Posterior vena cava (tissue), 2 donors: ENCODE measurements at regions not wholly inside any gene's neighbourhood (a gene's known extent, or its start where the extent isn't known, plus 50 kb on each side); places are given as distances from the start of the nearest gene placed in this dataset.

Experiments
- DNase-seq: peaks from one replicate; pipeline ENCODE4 v3.0.0-alpha.2; 2020; ENCODE audit warnings: low spot score
- intact Hi-C, 2 donors: fragments of 100-400 bp; cut with DNase I; formaldehyde crosslinking; loops; one replicate each; pipeline versions ENCODE4 v1.14.1 to v1.14.2; 2022 to 2023
- donor health status: DM: yes; HTN: yes; CAD: no.
- donor health status: DM: yes; HTN: yes; CAD: no.

DNA sequence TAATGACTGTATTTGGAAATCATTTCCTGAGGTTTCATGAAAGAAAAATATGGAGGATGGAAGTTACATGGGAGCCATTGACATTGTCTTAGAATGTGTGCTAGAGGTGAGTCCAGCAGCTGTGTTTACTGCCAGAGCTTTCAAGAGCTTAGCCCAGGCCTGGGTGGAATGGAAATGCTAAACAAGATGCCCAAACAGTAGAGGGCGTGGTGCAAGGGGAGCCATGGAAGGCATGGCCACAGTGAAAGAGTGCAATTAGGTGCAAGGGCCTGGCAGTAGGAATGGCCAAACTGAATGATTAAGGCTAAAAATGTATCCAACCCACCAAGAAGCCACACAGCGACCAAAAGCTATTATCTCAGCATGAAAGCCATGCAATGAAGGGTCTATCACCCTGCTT, 257.7 kb upstream of the NR2F2 start:
- intact Hi-C loops = no loop called here
- no peak for DNase-seq

DNA sequence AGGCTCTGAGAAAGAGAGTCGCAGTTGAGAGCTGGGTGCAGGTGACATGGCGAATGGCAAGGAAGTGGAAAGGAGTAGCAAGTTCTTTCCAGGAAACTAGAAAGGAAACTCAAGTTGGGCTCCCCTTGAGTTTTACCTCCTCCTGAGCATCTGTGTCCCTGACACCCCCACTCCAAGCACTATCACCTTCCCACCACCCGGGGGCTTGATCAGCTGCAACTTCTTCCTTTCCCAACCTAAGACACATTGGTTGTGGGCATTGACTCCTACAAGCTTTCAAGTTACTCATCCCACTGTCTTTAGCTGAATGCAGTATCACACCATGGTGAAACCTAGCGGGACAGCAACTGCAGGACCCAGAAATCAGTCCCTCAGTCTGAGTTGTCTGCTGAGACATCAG, 256.6 kb upstream of the NR2F2 start:
- no peak for DNase-seq
- intact Hi-C loops = no loop called here

DNA sequence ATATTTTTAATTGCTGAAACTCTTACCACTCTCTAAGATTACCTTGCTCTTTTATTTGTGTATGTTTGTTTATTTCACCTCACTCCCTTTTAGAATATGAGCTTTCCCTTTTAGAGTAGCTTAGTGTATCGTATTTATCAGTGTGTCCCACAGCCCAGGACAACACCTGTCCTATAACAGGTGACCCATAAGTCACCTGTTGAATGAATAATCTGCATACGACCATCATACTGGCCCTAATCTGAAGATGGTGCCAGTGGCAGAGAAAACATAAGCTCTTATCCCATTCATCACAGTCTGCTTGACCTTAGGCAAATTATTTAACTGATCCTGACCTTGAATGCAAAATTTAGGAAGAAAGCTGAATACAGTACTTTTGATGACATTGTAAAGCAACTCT, 254.6 kb upstream of the NR2F2 start:
- intact Hi-C loops = no loop called here
- no peak for DNase-seq

DNA sequence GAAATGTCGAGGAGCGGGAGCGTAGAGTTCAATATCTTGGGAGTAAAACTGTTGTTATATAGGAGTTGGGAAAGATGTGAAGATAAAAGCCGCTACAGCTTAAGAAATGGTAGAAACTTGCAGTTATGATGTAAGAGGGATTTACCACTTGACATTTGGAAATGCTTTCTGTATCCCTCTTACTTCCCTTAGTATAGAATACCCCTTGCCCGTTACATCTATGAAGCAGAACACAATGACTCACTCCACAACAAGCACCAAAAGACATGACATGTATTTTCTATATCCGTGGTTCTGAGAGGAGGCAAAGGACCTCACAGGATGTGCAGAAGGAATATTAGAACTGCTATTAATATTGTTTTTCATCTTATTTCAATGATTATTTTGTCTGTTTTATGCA, 254.2 kb upstream of the NR2F2 start:
- intact Hi-C loops = no loop called here
- no peak for DNase-seq

DNA sequence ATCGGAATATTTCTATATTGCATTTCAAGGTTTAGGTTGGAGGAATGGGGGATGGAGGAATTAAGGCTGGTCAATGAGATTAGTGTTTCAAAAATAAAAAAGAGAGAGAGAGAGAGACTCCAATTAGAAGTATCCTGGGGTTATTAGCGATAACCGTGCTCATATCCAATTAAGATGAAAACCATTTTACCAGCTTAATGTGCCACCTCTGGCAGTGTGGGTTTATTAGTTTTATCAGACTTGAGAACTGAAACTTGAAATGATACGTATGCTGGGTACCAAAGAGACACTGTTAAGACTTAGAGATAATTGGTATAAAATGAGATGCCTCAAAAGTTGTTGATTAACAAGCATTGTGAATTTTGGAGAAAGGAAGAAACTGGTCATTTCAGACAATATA, 251.5 kb upstream of the NR2F2 start:
- DNase-seq = no peak
- intact Hi-C loops = no loop called here

DNA sequence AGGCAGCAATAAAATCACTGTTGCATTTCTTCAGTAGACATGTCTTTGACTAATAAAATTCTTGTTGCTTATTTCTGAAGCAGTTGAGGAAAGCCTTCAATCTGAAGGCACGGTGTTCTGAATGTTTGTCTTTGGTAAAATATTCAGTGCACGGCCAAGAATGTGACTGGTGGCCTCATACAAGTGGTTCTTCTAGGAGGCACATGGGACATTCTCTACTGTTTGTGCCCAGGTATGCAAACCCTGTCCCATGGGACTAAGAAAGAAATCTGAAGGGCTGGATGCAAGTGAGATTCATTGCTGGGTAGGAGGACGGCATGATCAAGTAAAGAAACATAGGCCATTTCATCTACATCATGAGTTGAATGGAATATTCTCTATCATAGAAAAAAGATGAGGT, 250.6 kb upstream of the NR2F2 start:
- intact Hi-C loops = no loop called here
- no peak for DNase-seq

DNA sequence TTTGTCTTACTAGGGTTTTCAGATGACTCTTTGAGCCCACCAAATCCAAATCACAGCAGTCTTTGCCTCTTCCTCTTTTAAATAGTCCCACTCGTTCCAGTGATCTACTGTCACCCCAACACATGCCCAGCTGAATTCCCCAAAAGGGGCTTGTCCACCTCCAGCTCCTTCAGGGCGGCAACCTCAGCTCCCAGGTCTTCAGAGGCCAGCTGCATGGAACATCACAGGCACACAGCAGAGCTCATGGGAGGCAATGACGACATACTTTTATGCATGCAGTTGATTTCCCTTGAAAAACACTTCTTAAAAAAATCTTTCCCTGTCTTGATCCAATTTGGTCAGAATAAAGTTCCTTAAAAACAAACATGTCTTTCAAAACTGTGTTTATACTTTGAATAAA, 244.3 kb upstream of the NR2F2 start:
- no peak for DNase-seq
- intact Hi-C loops = no loop called here

DNA sequence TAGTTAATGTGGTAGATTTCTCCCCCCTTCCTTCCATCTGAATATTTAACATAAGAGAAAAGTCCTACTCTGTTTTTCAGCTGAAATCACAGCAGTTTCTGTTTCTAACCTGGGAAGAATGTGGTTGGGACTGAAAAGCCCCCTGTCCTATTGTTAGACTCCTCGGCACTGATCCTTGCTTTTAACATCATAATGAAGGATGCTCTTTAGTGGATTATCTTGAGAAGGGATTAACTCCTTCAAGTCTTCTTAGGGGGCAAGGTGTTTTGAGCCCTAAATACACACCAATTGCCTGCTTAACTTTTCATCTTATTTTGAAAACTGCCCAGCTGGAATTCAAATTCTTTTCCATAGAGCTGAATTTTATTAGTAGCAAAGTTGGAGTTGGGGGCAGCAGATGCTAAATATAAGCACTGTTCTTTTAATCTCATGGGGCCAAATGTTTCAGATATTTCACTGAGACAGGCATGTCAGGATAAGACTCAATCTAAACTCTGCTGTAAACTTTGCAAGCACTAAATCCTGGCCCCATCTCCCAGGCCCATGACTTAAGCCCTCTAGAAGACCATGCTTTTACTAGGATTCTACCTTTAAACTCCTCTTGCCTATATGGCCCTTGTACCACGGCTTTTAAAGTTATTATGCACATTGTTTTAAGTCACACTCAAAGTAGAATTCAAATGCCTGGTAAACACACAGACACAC, 243.2 kb upstream of the NR2F2 start:
- intact Hi-C loops = no loop called here
- DNase-seq = no peak

DNA sequence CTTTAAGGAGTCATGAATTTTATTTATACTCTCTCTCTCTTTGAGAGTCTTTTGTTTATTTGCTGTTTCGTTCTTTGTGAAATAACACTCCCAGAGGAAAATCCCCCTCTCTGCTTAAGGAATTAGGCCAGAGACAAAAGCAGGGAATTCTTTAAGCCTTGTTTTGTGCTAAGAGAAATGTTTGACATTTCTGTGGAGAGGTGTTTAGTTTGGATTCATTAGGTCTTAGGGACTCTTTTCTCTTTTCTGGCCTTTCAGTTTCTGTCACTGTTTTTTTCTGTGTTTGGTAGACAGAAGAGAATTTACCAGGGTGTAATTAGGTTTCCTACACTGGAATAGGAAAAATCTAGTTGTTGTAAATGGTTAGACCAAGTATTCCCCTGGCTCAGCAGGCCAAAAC, 241.8 kb upstream of the NR2F2 start:
- intact Hi-C loops = no loop called here
- no peak for DNase-seq

DNA sequence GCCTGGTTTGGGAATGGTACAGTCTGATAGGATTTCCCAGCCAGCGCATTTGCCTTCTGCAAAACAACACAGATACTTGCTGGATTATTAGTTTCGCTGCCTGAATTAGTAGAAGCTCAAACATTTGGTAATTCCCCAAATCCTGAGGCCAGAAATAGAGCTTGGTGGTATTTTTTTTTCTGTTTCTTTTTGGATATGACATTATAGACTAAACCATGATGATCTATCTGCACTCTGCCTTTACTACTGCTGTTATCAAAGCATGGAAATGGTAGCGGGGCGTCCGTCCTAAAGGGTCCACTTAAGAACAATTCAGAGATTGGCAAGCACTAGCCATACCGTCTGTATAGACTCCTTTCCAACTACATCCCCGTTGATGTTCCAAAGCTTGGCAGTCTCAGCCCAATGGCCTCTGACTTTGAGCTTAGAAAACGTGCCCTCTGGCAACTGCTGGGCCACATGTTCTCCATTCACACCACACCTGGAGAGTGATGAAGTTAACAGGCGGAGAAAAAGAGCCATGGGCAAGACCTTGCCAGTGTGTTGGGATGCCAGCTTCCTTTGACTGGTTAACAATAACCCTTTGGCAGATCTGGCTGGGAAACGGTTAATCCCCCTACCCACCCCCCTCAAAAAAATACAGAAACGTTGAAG, 241.0 kb upstream of the NR2F2 start:
- intact Hi-C loops = no loop called here

DNA sequence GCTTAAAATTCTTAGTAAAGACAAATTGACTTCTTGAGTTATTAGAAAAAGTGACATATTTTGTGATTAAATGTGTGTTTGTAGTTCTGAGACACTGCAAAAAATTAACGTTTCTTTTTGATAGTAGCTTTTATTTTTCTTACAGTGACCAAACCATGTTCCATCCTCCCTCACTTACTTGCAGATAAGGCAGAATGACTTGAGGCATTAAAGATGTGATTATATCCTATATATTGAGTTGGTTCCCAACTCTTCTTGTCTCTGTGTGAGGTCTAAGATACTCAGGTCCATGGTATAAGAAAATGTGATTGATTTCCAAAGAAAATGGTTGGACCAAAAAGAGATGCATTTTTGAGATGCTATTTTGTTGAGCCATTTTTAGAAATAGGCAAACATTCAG, 238.3 kb upstream of the NR2F2 start:
- no peak for DNase-seq

More for the DNA sequence above, 241.0 kb upstream of the NR2F2 start:
- no peak for DNase-seq

DNA sequence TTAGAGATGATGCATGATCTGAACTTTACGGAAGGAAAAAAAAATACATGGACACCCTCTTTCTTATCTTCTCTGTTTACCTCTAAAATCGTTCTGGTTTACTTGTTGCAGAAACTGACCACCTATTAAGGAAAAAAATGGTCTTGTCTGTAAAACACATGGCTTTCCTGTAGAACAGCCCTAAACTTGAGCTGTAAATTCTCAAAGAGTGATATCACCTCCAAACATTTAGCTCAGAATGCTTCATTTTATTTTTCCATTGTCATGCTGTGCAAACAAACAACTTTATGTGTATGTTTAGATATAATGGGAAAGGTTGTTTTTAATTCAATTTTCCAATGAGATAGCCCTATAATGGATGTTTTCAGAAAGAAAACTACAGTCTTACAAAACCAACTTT, 237.4 kb upstream of the NR2F2 start:
- no peak for DNase-seq
- intact Hi-C loops = no loop called here

More for the DNA sequence above, 238.3 kb upstream of the NR2F2 start:
- intact Hi-C loops = no loop called here

DNA sequence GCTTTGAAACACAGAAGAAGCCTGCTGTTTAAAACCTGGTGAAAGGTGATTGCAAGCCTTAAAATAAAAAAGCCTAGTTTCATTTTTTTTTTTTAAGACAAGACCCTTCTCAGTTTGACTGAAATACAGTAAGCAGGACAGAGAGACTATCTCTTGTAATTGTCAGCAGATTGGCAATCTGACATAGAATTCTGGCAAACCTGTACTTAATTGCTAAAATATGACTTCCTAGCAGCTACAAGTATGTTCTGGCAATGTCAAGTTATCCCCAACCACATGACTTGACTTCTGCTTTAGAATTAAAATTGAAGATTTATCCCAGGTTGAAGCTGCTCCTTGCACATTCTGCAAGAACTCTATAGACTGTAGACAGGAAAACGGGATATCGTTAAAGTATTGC, 232.8 kb upstream of the NR2F2 start:
- DNase-seq = no peak
- intact Hi-C loops = no loop called here

DNA sequence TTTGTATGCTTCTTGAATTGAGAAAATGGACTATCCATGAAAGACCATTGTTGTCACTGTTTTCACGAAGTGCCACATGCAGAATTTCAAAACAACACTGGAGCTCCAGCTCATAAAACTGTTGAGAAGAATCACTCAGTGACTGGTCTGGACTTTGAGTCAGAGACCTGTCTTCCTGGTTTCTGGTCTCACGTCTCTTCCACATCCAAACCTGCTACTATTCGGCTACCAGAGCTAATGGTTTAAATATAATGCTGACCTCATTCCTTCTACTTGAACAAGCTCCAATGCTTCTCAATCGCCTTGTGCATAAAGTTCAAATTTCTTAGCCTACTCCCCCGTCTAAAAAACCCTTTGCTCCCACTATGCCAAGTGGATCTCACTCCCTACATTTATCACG, 227.9 kb upstream of the NR2F2 start:
- no peak for DNase-seq
- intact Hi-C loops = no loop called here

DNA sequence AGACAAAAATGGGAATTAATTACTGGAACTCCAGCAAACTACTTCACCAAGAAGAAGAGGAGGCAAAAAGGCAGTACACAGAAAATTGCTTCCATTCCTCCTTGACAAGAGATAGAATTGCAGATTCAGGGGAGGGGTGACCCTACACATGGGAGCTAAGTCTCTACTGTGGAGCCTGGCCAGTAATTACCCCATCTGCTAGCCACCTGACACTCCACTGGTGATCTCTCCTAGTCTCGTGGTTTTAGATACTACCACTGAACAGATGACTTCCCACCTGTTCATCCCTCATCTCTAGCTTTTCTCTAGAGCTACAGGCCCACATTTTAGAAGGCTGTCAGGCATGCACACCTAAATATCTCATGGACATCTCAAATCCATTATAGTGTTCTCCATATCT, 224.3 kb upstream of the NR2F2 start:
- no peak for DNase-seq
- intact Hi-C loops = no loop called here

DNA sequence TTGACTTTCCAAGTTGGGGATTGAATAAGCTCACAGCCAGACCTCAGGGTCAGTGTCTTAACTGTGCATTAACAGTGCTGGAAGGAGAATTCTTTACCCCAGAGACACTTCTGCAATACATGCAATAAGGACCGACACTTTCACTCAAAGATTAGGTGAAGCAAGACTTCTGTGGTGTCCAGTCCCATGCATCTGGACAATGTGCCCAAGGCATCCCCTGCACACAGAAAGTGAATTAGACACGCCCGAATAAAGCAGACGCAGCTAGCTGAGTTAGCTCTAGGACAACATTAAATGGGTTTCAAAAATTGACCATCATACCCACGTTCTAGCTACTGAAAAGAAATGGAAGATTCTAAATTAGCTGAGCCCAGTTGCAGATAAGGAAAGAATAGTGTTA, 223.9 kb upstream of the NR2F2 start:
- intact Hi-C loops = no loop called here

DNA sequence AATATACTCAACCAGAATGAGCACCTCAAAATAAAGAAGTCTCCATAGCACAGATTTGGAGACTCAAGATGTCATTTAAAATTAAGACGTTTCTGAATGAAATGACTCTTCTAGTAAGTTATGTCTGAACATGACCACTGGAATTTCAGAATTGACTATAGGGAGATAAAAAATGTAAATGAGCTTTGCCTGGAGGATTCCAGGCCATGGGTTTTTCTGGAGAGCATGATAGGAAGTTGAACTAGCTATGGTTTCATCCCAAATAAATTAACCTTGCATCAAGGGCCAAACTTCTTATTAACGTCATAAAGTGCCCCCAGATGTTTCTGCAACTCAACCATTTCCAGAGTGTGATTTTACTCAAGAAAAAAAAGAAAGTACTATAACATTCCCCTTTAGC, 222.6 kb upstream of the NR2F2 start:
- no peak for DNase-seq
- intact Hi-C loops = no loop called here

More for the DNA sequence above, 223.9 kb upstream of the NR2F2 start:
- no peak for DNase-seq

DNA sequence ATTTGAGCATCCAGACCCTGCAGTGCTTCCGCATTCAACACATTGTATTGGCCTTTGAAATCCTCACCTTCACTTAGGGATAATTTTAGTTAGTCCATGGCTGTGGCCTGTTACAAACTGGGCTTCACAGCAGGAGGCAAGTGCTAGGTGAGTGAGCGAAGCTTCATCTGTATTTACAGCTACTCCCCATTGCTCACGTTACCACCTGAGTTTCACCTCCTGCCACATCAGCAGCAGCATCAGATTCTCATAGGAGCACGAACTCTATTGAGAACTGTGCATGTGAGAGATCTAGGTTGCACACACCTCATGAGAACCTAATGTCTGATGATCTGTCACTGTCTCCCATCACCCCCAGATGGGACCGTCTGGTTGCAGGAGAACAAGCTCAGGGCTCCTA, 222.1 kb upstream of the NR2F2 start:
- intact Hi-C loops = no loop called here
- DNase-seq = no peak

DNA sequence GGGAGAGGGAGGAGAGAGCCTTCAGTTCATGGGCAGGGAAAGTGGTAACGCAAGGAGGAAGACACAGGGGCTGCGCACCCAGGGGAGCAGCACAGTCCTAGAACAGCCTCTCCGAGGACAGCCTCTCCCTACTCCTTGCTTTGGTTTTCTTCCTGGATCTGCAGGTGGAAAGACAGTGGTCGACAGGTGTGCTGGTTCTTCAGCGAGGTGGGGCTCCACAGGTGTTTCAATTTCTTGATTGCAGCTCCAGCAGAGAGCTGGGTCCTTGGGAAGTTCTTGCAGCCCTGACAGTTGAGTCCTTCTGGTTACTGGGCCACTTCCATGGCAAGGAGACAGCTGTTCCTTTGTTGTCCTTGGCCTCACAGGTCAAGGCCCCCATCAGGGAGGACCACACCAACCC, 220.7 kb upstream of the NR2F2 start:
- intact Hi-C loops = no loop called here
- no peak for DNase-seq

DNA sequence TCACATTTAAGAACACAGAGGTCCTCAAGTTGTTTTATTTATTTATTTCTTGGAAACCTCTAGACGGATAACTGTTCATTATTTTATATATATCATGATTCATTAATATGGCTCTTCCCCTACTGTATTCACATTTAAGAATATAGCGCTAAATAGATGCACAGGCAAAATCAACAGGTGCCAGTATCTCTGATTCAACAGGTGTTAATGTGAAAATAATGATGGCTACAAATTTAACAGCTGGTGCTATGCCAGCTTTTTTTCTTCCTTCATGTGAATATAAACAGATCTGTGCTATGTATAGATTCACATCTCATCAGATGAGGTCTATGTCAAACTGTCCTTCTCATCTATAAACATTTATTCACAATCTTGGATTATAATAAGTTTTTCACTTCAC, 218.5 kb upstream of the NR2F2 start:
- no peak for DNase-seq
- intact Hi-C loops = no loop called here

DNA sequence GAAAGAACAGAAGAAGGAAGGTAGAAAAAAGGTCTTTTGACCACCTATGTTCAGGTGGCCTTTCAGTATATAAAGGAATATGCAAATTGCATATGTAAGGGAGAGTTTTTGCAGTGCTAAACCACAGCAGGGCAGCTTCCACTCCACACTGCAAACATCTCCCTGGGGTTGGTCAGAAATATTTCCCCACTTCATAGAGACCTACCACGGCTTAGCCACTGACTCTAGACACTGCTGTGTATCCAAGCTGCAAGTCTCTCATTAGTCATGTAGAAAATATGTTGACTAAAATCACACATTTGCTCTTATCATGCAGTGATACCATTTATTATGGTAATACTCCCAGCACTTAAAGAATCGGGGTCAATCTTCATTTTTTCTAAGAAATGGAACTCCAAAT, 214.9 kb upstream of the NR2F2 start:
- intact Hi-C loops = no loop called here
- DNase-seq = no peak

DNA sequence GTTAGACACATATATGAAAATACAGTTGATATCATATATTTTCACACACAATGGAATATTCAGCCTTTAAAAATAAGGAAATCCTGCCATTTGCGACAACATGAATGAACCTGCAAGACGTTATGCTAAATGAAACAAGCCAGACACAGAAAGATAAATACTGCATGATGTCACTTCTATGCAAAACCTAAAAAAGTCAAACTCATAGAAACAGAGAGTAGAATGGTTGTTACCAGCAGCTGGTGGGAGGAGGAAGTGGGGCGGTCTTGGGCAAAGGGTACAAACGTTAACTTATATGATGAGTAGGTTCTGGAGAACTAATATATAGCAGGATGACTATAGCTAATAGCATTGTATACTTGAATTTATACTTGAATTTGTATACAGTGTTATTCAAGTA, 213.2 kb upstream of the NR2F2 start:
- DNase-seq = no peak
- intact Hi-C loops = no loop called here
